Hematopoietic multipotent progenitor cell treated with erythropoietin and hydrocortisone succinate and interleukin-3 and kit ligand, for 15 days (in vitro differentiated cells): ENCODE measurements at regions not wholly inside any gene's neighbourhood (a gene's known extent, or its start where the extent isn't known, plus 50 kb on each side); places are given as distances from the start of the nearest gene placed in this dataset.
"Not testable (repeated sequence)": the region's sequence is repeated elsewhere in the genome, so short reads cannot be mapped to it uniquely, and the experiment has no call there.

Source experiments
- DNase-seq: peaks from one replicate; pipeline ENCODE4 v3.0.0-alpha.2; 2015; ENCODE audit warnings: low spot score

DNA sequence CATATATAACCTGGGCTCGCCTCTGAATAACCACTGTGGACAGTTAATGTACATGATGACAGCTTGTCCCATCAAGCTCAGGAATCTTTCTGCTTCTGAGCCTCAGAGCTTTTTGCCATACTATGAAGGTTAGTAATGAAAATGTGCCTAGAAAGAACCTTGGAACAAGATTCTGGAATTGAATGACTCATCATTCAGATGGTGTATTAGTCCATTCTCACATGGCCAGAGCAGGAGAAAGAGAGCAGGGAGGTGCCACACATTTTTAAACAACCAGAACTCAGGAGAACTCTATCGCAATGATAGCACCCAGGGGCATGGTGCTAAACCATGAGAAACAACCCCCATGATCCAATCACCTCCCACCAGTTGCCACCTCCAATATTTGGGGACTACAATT, 542.1 kb downstream of the PRR16 start:
- DNase-seq = no peak

DNA sequence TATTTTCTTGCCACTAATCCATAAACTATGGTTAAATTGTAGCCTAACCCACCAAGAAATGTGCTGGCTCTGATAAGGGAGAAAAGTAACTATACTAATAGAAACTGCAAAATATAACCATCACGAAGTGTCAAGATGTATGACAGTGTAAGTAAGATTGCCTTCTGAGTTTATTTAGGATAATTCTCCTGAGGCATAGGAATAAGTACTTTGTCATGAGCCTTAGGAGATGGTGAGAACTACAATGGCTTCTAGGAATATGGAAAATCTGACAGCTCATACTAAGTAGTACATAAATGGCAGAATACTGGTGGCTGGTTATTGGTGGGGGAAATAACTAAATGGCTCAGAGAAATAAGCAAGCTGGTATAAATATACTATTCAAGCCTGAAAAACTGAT, 543.9 kb downstream of the PRR16 start:
- DNase-seq = no peak

DNA sequence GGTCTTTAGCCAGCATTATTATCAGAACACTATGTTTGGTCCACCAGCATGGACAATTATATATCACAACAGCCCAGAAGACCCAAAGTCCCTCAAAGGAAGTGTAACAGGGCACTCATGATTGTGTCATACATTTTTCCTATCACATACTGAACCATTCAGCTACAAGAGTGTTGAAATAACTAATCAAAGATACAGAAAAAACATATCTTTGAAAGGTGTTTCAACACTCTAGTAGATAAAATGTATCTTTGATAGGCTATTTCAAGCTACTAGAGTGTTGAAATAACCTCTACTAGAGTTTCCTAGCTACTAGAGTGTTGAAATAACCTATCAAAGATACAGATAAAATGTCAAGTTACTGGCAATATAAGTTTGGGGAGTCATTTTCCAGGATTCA, 545.0 kb downstream of the PRR16 start:
- no peak for DNase-seq

DNA sequence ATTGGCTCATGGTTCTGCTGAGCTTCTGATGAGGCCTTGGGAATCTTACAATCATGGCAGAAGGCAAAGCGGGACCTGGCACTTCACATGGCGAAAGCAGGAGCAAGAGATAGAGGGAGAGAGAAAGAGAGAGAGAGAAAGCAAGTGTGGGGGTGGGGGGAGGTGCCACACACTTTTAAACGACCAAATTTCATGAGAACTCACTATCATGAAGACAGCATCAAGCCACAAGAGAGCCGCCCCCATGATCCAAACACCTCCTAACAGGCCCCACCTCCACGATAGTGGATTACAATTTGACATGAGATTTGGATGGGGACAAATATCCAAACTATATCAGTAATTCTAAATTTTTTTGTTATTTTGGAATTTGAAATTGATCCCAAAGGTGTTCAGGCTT, 553.9 kb downstream of the PRR16 start:
- no peak for DNase-seq

DNA sequence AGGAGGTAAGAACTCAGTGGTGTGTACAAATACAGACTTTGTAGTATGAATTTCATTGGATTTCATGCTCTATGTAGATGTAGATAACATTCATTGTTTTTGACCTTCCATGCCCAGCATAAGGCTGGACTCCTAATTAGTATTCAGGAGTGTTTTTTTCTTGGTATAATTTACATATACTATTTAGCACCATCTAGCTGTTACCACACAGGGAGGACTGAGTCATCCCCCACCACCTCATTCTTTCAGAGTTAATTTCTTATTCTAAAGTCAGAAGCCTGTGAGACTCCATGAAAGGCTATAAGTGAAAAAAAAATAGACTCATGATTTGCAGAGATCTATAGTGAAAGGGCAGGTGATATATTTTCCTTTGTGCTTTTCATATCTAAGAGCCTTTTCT, 555.0 kb downstream of the PRR16 start:
- DNase-seq = no peak

DNA sequence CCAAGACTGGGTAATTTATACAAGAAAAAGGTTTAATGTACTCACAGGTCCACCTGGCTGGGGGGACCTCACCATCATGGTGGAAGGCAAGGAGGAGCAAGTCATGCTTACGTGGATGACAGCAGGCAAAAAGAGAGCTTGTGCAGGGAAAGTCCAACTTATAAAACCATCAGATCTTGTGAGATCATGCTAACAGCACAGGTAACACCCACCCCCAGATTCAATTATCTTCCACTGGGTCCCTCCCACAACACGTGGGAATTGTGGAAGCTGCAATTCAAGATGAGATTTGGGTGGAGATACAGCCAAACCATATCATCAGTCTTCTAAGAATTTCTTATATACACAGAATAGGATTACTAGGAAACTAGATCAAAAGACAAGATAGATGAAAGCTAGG, 555.6 kb downstream of the PRR16 start:
- no peak for DNase-seq

DNA sequence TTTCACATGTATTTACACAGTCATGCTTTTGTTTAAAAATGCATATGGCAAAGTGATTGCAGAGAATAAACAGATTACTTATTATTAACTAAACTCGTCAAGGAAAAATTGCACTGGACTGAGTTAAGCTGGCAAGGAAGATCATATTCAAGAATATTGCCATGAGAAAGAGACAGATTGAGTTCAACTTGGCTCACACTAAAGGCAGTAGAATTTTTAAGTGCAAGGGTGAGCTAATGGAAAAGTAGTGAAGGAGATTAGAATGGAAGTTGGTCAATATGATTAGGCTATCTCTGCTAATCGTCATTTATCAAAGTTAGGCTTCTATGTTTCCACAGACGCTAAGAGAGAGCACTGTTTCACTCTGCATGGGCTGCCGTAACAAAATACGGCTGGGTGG, 557.6 kb downstream of the PRR16 start:
- DNase-seq = no peak

DNA sequence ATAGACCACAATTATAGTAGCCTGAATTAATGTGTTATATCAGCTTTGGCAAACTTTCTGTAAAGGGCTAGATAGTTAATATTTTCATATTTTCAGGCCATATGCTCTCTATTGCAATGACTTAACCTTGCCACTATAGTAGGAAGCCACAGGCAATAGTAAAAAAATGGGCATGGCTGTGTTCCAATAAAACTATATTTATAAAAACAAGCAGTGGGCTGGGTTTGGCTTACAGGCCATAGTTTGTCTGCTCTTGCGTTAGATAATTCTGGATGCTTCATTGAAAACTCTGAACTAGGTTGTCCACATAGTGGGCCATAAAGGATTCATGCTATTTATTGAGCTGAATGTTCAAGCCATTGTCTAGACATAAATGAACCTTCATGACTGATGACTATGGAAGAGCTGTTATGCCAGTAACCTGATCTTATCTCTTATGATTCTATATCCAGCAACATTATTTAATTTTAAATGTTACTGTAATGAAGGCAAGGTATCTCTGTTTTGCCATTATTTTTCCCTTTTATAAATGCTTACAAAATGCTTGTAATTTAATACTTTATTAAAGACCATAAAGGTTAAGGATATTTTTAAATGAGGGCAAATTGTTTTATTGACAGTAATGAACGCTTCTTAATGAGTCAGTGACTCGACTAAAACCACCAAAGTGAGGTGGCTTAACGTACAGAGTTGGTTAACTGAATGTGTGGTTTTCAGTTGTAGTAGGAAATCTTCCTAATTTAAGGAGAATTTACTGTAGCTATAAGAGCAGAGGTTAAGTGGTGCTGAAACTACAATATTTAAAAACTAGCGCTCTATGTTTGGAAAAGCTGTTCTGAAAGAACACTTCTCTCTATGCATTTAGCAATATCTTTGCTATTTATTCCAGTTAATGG, 560.6 kb downstream of the PRR16 start:
- DNase-seq = no peak

DNA sequence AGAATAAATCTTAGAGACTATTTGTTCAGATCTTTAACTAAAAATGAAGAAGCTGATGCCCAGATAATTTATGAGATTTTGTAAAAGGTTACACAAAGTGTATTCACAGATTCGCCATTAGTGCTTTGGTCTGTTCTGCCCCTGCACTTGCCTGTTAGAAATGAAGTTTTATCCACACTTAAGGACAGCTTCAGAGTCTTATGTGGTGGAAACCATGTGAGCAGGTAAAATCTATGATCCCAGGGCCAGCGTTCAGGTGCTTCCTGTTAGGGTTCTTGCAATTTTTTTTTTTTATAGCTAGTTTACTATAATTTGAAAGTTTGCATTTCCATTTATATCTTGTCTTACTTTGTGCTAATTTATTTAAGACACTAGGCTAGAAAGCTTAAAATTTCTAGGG, 561.6 kb downstream of the PRR16 start:
- DNase-seq = no peak

DNA sequence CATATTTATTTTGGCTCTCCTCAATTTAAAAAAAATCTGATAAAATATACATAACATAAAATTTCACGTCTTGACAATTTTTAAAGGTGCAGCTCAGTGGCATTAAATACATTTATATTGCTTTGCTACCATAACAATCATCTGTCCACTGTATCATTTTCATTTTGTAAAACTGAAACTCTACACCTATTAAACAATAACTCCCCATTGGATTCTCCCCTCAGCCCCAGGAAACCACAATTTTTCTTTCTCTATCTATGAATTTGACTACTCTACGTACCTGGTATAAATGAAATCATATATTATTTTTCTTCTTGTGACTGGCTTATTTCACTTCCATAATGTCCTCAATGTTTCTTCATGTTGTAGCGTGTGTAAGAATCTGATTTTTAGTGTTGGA, 563.5 kb downstream of the PRR16 start:
- DNase-seq = no peak

DNA sequence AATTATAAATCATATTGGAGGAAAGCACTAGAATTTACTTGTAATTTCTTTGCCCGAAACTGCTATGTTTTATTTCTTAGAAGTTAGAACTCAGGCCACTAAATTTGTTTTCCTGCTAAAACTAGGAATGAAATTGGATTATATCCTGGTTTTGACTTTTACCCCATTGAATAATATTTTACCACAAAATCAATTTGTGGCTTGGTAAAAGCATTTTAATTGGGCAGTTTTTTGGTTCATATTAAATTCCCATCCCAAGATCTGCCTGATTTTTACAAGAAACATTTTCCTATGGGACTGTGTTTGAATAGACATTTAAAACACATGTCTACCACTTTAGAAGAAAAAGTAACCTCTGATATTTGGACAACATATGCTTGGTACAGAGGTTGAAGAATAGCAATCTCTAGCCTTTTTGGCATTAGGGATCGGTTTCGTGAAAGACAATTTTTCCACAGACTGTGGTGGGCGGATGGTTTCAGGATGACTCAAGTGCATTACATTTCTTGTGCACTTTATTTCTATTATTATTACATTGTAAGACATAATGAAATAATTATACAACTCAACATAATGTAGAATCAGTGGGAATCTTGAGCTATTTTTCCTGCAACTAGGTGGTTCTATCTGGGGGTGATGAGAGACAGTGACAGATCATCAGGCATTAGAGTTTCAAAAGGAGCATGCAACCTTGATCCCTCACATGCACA, 565.6 kb downstream of the PRR16 start:
- DNase-seq = no peak

DNA sequence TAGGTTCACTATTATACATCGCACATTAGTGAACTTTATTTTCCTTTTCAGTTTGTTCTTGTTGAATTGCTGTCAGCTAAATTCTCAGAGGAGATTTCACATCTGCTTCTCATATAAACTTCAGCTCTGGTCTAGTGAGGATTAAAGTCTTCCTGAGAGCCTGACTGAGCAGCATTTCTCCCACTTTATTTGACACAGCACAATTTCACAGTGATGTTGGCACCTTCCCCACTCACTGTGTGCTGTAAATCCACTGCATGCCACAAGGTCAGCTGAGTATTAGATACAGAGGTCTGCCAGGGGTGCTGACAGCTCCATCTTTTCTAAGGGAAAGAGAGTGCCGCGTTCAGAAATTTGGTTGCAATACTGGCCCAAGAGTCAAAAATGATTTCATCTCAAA, 567.4 kb downstream of the PRR16 start:
- no peak for DNase-seq

DNA sequence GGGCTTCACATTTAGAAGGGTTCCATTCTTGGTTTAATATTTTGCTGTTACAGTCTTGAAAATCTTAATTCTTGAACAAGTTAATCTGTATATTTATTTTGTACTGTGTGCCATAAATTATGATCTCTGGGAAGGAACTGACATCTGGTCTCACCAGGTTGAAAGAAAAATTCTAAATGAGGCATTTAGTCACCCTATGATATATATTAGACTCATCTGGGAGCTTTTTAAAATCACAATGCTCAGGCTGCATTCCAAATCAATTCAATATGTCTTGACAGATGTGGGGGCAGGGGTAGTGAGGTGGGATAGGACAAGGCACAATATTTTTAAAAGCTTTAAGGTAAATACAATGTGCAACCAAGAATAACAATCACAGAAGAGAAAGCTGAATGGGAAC, 569.2 kb downstream of the PRR16 start:
- no peak for DNase-seq

DNA sequence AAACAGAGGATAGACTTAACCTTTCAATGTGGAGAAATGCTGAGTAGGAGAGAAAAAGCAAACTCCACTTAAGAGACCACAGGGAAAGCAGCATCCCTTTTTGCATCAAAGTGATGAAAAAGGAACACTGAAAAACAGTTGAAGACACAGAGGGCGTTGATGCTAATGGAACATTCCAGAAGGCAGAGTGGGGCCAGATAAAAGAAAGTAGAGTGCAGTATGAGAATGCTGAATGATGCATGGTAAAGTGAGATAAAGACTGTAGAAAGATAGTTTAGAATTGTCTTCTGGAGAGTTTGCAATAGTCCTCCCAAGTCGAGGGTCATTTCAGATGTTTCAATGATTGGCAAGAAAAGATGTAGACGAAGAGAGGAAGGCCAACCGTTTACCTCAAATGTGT, 574.3 kb downstream of the PRR16 start:
- no peak for DNase-seq

DNA sequence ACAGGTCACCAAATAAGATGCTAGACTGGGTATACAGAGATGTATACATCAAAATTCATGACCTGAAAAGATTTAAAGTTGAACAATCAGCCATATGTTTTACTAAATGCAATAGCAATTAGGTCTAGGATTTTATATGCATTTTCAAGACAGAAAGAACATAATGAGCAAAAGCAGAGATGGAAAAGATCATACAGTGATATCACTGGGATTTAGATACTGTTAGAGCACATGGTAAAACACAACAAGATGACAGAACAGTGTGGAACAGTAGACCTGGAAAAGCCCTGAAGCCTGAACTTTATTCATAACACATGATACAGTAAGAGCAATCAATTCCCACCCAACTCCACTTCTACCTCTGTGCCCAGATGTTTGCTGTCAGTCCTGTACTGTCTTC, 585.9 kb downstream of the PRR16 start:
- DNase-seq = no peak

DNA sequence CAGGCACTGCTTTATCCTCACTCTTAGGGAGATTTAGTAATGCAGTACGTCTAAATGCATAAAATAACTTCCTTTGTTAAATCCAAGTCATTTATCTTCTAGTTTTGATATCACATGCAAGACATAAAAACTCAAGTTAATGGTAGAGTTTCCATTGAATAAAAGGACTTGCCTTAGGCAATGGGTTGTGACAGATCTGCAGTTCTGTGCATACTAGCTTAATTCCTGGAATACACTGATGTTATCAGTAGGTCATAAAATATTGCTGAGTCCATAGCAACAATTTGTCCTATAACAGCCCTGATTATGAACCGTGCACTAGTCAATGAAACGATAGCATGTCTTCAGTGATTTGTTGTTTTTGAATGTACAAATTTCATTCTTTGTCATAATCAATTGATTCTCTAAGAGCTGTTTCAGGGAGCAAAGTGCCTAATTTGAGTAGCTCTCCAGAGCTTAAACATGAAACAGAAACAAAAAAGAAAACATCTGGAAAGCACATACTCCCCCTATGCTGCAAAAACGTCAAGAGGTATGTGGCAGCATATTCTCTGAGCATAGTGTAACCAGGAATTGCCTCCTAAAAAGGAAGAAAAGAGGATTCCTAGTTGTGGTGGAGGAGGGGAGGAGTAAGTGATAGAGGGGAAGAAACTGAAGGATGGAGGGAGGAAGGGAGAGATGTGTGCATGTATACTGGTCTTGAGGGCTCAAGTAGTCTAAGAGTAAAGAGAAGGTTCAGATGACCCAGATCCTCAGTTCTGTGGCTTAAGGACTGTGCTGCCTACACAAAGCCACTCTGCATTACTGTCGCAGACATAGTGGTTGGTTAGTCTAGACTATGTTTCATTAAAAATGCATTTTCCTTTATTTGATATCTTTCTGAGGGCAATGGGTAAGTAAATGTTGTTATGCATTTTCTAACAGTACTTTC, 589.2 kb downstream of the PRR16 start:
- DNase-seq = no peak

DNA sequence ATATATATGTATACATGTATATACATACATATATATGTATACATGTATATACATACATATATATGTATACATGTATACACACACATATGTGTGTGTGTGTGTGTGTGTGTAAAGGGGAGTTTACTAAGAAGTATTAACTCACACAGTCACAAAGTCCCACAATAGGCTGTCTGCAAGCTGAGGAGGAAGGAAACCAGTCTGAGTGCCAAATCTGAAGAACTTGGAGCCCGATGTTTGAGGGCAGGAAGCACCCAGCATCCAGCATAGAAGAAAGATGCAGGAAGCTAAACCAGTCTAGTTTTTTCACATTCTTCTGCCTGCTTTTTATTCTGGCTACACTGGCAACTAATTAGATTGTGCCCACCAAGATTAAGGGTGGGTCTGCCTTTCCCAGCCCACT, 591.5 kb downstream of the PRR16 start:
- no peak for DNase-seq

DNA sequence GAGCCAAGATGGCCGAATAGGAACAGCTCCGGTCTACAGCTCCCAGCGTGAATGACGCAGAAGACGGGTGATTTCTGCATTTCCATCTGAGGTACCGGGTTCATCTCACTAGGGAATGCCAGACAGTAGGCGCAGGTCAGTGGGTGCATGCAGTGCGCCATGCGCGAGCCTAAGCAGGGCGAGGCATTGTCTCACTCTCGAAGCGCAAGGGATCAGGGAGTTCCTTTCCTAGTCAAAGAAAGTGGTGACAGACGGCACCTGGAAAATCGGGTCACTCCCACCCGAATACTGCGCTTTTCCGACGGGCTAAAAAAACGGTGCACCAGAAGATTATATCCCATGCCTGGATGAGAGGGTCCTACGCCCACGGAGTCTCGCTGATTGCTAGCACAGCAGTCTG, 600.1 kb downstream of the PRR16 start:
- DNase-seq = not testable (repeated sequence)

DNA sequence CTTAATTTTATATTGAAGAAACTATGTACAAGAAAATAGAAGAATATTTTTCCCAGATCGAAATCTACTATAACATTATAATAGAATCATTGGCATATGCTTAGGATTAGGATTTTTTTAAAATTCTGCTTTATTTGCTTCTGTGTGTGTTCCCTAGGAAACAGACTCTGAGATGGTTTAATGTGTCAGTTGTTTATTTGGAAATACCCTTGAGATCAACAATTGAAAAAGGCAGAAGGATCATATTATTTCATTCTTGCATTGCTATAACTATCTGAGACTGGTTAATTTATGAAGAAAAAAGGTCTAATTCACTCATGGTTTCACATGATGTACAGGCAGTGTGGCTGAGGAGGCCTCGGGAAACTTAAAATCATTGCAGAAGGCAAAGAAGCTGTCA, 622.6 kb downstream of the PRR16 start:
- no peak for DNase-seq

DNA sequence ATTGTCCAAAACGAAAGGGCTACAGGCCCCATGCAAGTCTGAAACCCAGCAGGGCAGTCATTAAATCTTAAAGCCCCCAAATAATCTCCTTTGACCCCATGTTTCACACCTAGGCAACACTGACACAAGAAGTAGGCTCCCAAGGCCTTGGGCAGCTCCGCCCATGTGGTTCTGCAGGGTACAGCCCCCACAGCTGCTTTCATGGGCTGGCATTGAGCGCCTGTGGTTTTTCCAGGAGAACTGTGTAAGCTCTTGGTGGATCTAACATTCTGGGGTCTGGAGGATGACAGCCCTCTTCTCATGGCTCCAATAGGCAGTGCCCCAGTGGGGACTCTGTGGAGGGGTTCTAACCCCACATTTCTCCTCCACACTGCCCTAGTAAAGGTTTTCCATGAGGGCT, 623.5 kb downstream of the PRR16 start:
- no peak for DNase-seq

DNA sequence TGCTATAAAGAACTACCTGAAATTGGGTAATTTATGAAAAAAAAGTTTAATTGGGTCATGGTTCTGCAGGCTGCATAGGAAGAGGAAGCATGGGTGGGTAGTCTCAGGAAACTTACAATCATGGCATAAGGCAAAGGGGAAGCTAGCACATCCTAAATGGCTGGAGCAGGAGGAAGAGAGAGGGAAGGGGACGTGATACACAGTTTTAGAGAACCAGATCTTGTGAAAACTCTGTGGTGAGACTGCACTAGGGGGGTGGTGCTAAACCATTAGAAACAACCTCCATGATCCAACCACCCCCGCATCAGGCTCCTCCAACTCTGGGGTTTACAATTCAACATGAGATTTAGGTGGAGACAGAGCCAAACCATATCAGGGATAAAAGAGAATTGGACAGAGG, 624.2 kb downstream of the PRR16 start:
- DNase-seq = no peak

DNA sequence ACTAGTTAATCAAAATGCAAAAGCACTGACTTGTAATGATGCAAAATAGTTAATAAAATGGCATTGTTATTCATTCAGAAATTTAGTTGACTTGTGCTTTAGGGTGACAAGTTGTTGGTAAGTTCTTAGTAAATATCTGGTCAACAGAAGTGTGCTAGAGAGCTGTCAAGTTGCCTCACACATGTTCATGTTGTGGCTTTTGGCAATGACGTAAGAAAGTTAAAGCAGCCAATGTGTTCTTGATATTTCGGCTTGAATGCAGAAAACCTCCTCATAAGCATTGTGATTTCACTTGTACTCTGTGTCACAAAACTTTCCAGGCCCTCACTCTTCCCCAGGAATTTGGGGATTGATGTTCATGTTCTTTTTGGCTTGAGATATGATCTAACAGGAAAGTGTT, 626.7 kb downstream of the PRR16 start:
- no peak for DNase-seq

DNA sequence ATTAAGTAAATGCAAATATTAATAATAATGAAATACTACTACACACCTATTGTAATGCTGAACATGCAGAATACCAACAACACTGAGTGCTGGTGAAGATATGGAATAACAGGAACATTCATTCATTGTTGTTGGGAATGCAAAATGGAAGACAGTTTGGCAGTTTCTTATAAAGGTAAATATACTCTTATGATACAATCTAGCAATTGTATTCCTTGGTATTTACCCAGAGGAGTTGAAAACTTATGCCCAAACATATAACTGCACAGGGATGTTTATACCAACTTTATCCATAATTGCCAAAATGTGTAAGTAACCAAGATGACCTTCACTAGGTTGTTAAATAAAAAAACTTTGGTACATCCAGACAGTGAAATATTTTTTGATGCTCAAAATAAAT, 636.8 kb downstream of the PRR16 start:
- no peak for DNase-seq
